Thyroid gland (tissue), 4 donors: ENCODE measurements at regions not wholly inside any gene's neighbourhood (a gene's known extent, or its start where the extent isn't known, plus 50 kb on each side); places are given as distances from the start of the nearest gene placed in this dataset.

Experiments used
- CTCF ChIP-seq, 6 experiments: fragments of 200-600 bp in 3 of 6; fragments of 450-650 bp in 3 of 6; sonication (generic) in 3 of 6; IDR thresholded peaks; one replicate each; pipeline ENCODE4 v1.5.1; 2016 to 2019; ENCODE audit warnings: antibody characterized with exemption in 6 of 6, mild to moderate bottlenecking in 2 of 6, inconsistent platforms in 1 of 6, moderate library complexity in 1 of 6
- POLR2A ChIP-seq, 2 donors: fragments of 450-650 bp; IDR thresholded peaks; one replicate each; pipeline ENCODE4 v1.6.1; 2017; ENCODE audit warnings: antibody characterized with exemption in 2 of 2, mild to moderate bottlenecking in 2 of 2, moderate library complexity in 1 of 2

- TF ChIP-seq CTCF (IDR thresholded peaks at IDR 0.05) (no peak), POLR2A (IDR thresholded peaks at IDR 0.05) (no peak)
Measured at GRCh38 chr17:77854759-77855745, 103.5 kb upstream of the TNRC6C start.
